IMR-90 (cell line): ENCODE measurements at regions not wholly inside any gene's neighbourhood (a gene's known extent, or its start where the extent isn't known, plus 50 kb on each side); places are given as distances from the start of the nearest gene placed in this dataset.

Source experiments
- ATAC-seq: fragments of 200-7000 bp; cut with Tn5 transposase; 2 replicates; pipeline ENCODE4 v1.9.1; 2020; ENCODE audit warnings: low read depth, mild to moderate bottlenecking, moderate library complexity
- BruUV-seq: library from RNA; stranded (reverse); fragments of 400-500 nt; replicated peaks from 2 replicates; lab custom pipeline; 2021; lab: Mats Ljungman, UMichigan
- CTCF ChIA-PET: fragments of 300-600 bp; formaldehyde crosslinking; extraction: SDS; loops from one replicate; lab custom pipeline; 2021; ENCODE audit warnings: antibody characterized with exemption; lab: Yijun Ruan, JAX
- POLR2A ChIA-PET: fragments of 300-600 bp; sonication (Branson Sonifier 250); formaldehyde crosslinking; loops from one replicate; lab custom pipeline; 2022; ENCODE audit warnings: antibody characterized with exemption; ENCODE audit not compliant: unreplicated experiment; lab: Charles Lee
- DNase-seq: peaks from one replicate; pipeline ENCODE4 v3.0.0; 2013
- H2AFZ ChIP-seq: replicated peaks from 2 replicates; pipeline ENCODE3; 2013; ENCODE audit warnings: low read length, mild to moderate bottlenecking; ENCODE audit not compliant: poor library complexity
- H2AK5ac ChIP-seq: 2 replicates; pipeline ENCODE4 v1.6.1; 2013; ENCODE audit warnings: low read depth, low read length, inconsistent platforms
- H2AK9ac ChIP-seq: replicated peaks from 2 replicates; pipeline ENCODE3; 2013; ENCODE audit warnings: mild to moderate bottlenecking, low read depth, low read length, moderate library complexity; ENCODE audit not compliant: poor library complexity
- H2BK120ac ChIP-seq: 2 replicates; pipeline ENCODE4 v1.6.1; 2013; ENCODE audit warnings: low read depth, low read length, inconsistent platforms
- H2BK15ac ChIP-seq: 3 replicates; pipeline ENCODE4 v1.6.1; 2013; ENCODE audit warnings: low read depth, low read length, inconsistent platforms
- H2BK20ac ChIP-seq: 2 replicates; pipeline ENCODE4 v1.6.1; 2013; ENCODE audit warnings: low read depth, mild to moderate bottlenecking, inconsistent platforms, low read length, moderate library complexity
- H2BK5ac ChIP-seq: 2 replicates; pipeline ENCODE4 v1.6.1; 2013; ENCODE audit warnings: mild to moderate bottlenecking, low read depth, low read length, inconsistent platforms; ENCODE audit not compliant: poor library complexity, severe bottlenecking
- H3K14ac ChIP-seq: replicated peaks from 2 replicates; pipeline ENCODE4 v1.6.1; 2013; ENCODE audit warnings: low read depth, low read length, inconsistent platforms
- H3K18ac ChIP-seq: 2 replicates; pipeline ENCODE4 v1.6.1; 2013; ENCODE audit warnings: low read depth, low read length, control low read depth
- H3K23ac ChIP-seq: 2 replicates; pipeline ENCODE4 v1.6.1; 2013; ENCODE audit warnings: low read depth, low read length, inconsistent platforms
- H3K27ac ChIP-seq: 2 replicates; pipeline ENCODE4 v1.5.1; 2013; ENCODE audit warnings: mild to moderate bottlenecking, control low read depth, low read length; ENCODE audit not compliant: insufficient read depth
- H3K27me3 ChIP-seq: 2 replicates; pipeline ENCODE4 v1.6.1; 2013; ENCODE audit warnings: low read length; ENCODE audit not compliant: control insufficient read depth, insufficient read depth
- H3K36me3 ChIP-seq: 2 replicates; pipeline ENCODE4 v1.6.1; 2013; ENCODE audit warnings: low read length, mixed read lengths; ENCODE audit not compliant: control insufficient read depth, insufficient read depth
- H3K4ac ChIP-seq: 2 replicates; pipeline ENCODE4 v1.6.1; 2013; ENCODE audit warnings: low read depth, low read length, inconsistent platforms
- H3K4me1 ChIP-seq: 2 replicates; pipeline ENCODE4 v1.6.1; 2013; ENCODE audit warnings: low read length, mixed read lengths; ENCODE audit not compliant: control insufficient read depth, insufficient read depth
- H3K4me2 ChIP-seq: 2 replicates; pipeline ENCODE4 v1.6.1; 2013; ENCODE audit warnings: low read depth, mild to moderate bottlenecking, control low read depth, low read length, moderate library complexity
- H3K4me3 ChIP-seq: 2 replicates; pipeline ENCODE4 v1.5.1; 2013; ENCODE audit warnings: low read depth, mild to moderate bottlenecking, control low read depth, low read length, moderate library complexity; ENCODE audit not compliant: insufficient read depth
- H3K56ac ChIP-seq: 2 replicates; pipeline ENCODE4 v1.6.1; 2013; ENCODE audit warnings: low read length, inconsistent platforms; ENCODE audit not compliant: insufficient read depth; ENCODE audit errors: extremely low read depth
- H3K79me1 ChIP-seq, 2 experiments: 2 replicates each; pipeline ENCODE4 v1.6.1; 2013; ENCODE audit warnings: low read length in 2 of 2, inconsistent platforms in 1 of 2, low read depth in 1 of 2
- H3K9ac ChIP-seq: 2 replicates; pipeline ENCODE4 v1.6.1; 2013; ENCODE audit warnings: low read depth, low read length, control low read depth
- H3K9me1 ChIP-seq: 2 replicates; pipeline ENCODE4 v1.6.1; 2013; ENCODE audit warnings: low read length, inconsistent platforms; ENCODE audit not compliant: insufficient read depth
- H3K9me3 ChIP-seq: 2 replicates; pipeline ENCODE4 v1.6.1; 2013; ENCODE audit warnings: low read length; ENCODE audit not compliant: control insufficient read depth, insufficient read depth
- H4K20me1 ChIP-seq: 2 replicates; pipeline ENCODE4 v1.6.1; 2013; ENCODE audit warnings: low read length, inconsistent platforms; ENCODE audit not compliant: insufficient read depth
- H4K5ac ChIP-seq: 2 replicates; pipeline ENCODE4 v1.6.1; 2013; ENCODE audit warnings: mild to moderate bottlenecking, low read depth, low read length, control low read depth
- H4K8ac ChIP-seq, 2 experiments: 2 replicates each; pipeline ENCODE4 v1.6.1; 2013; ENCODE audit warnings: low read depth in 2 of 2, low read length in 2 of 2, control low read depth in 1 of 2, inconsistent platforms in 1 of 2
- H4K91ac ChIP-seq: 2 replicates; pipeline ENCODE4 v1.6.1; 2013; ENCODE audit warnings: low read depth, low read length, inconsistent platforms; ENCODE audit not compliant: insufficient read depth
- BHLHE40 ChIP-seq: fragments of 150-350 bp; IDR thresholded peaks from 2 replicates; pipeline ENCODE4 v1.6.1; 2016; ENCODE audit warnings: mild to moderate bottlenecking, low read depth, low read length
- CEBPB ChIP-seq: IDR thresholded peaks from 2 replicates; pipeline ENCODE4 v1.6.1; 2012; ENCODE audit warnings: low read depth, low read length, improper control_type of control experiment
- CHD1 ChIP-seq: IDR thresholded peaks from 2 replicates; pipeline ENCODE4 v1.6.1; 2012; ENCODE audit warnings: low read depth, low read length, improper control_type of control experiment
- CTCF ChIP-seq: conservative IDR thresholded peaks from 2 replicates; pipeline ENCODE4 v1.5.1; 2012; ENCODE audit warnings: mild to moderate bottlenecking, low read depth, low read length, improper control_type of control experiment
- ELK1 ChIP-seq: fragments of 150-350 bp; IDR thresholded peaks from 2 replicates; pipeline ENCODE4 v1.6.1; 2016; ENCODE audit warnings: low read depth, mild to moderate bottlenecking, low read length, moderate library complexity, borderline replicate concordance
- FOS ChIP-seq: fragments of 150-350 bp; IDR thresholded peaks from 2 replicates; pipeline ENCODE4 v1.6.1; 2016; ENCODE audit warnings: low read depth, low read length
- MAFK ChIP-seq: IDR thresholded peaks from 2 replicates; pipeline ENCODE4 v1.6.1; 2012; ENCODE audit warnings: low read depth, low read length, improper control_type of control experiment
- MAZ ChIP-seq: IDR thresholded peaks from 2 replicates; pipeline ENCODE4 v1.6.1; 2012; ENCODE audit warnings: low read depth, mild to moderate bottlenecking, low read length, improper control_type of control experiment, moderate library complexity, borderline replicate concordance
- MXI1 ChIP-seq: IDR thresholded peaks from 2 replicates; pipeline ENCODE4 v1.6.1; 2012; ENCODE audit warnings: low read depth, mild to moderate bottlenecking, low read length, moderate library complexity, borderline replicate concordance
- NFE2L2 ChIP-seq: fragments of 150-350 bp; IDR thresholded peaks from 2 replicates; pipeline ENCODE4 v1.6.1; 2016; ENCODE audit warnings: low read depth, mild to moderate bottlenecking, low read length
- POLR2A ChIP-seq: IDR thresholded peaks from 2 replicates; pipeline ENCODE4 v1.6.1; 2012; ENCODE audit warnings: mild to moderate bottlenecking, low read depth, low read length
- RAD21 ChIP-seq: IDR thresholded peaks from 2 replicates; pipeline ENCODE4 v1.6.1; 2012; ENCODE audit warnings: low read length, improper control_type of control experiment
- RCOR1 ChIP-seq: IDR thresholded peaks from 2 replicates; pipeline ENCODE4 v1.6.1; 2012; ENCODE audit warnings: mild to moderate bottlenecking, low read length, improper control_type of control experiment; ENCODE audit not compliant: insufficient replicate concordance
- RFX5 ChIP-seq: IDR thresholded peaks from 2 replicates; pipeline ENCODE4 v1.8.0; 2012; ENCODE audit warnings: low read depth, mild to moderate bottlenecking, low read length, moderate library complexity
- SMC3 ChIP-seq: fragments of 150-350 bp; IDR thresholded peaks from 2 replicates; pipeline ENCODE4 v1.6.1; 2016; ENCODE audit warnings: low read depth, mild to moderate bottlenecking, antibody characterized with exemption, low read length, moderate library complexity
- USF2 ChIP-seq: fragments of 150-350 bp; IDR thresholded peaks from 2 replicates; pipeline ENCODE4 v1.6.1; 2017; ENCODE audit warnings: mild to moderate bottlenecking, antibody characterized with exemption, low read length, low read depth
- whole genome bisulfite sequencing, 2 experiments: methylation state at CpG; one replicate each; pipeline versions ENCODE4 v1.1.5 to v1.1.7; 2013; ENCODE audit warnings: missing lambda C conversion rate in 2 of 2; ENCODE audit not compliant: insufficient read length in 1 of 2; ENCODE audit errors: extremely low coverage in 2 of 2; 5-methylcytosine and 5-hydroxymethylcytosine counted together
- dilution Hi-C: fragments of 300-500 bp; cut with HindIII; formaldehyde crosslinking; loops from one replicate; pipeline ENCODE4 v1.14.3; 2018; ENCODE audit warnings: low sequenced_read_pairs; ENCODE audit not compliant: unreplicated experiment
- in situ Hi-C: fragments of 300-500 bp; cut with MboI; formaldehyde crosslinking; loops from 3 replicates; pipeline ENCODE4 v1.14.3; 2019; ENCODE audit warnings: low sequenced_read_pairs, inconsistent platforms, mixed read lengths
- intact Hi-C: fragments of 100-400 bp; cut with micrococcal nuclease; formaldehyde crosslinking; loops from 2 replicates; pipeline ENCODE4 v1.10.0; 2022

- Histone ChIP-seq H3K27me3 (no peaks in the 10 kb centered on the region), H4K91ac (no peak overlapping the region), H3K9ac (no peak overlapping the region), H2BK120ac (no peak overlapping the region), H3K36me3 (no peaks in the 10 kb centered on the region), H2AK5ac (no peak overlapping the region), H3K4me3 (no peak overlapping the region), H2AFZ (no peak overlapping the region), H3K14ac (no peak overlapping the region), H2BK15ac (no peak overlapping the region), H4K20me1 (no peaks in the 10 kb centered on the region), H3K56ac (no peak overlapping the region), H4K8ac (no peak overlapping the region), H4K5ac (no peak overlapping the region), H3K9me1 (no peaks in the 10 kb centered on the region), H3K4ac (no peak overlapping the region), H2BK5ac (no peak overlapping the region), H3K9me3 (no peaks in the 10 kb centered on the region), H2AK9ac (no peak overlapping the region), H3K79me1 (no peaks in the 10 kb centered on the region), H3K18ac (no peak overlapping the region), H3K4me2 (no peak overlapping the region), H3K4me1 (no peaks in the 10 kb centered on the region), H3K27ac (no peak overlapping the region), H2BK20ac (no peak overlapping the region), H3K23ac (no peak overlapping the region)
- intact Hi-C loops, result no loop called here
- no TSS peak for BruUV-seq
- POLR2A ChIA-PET, result no interaction called here
- TF ChIP-seq NFE2L2 (no peak), FOS (no peak), BHLHE40 (no peak), RFX5 (no peak), RAD21 (no peak), USF2 (no peak), MXI1 (no peak), CTCF (no peak), POLR2A (no peak), ELK1 (no peak), MAFK (no peak), CHD1 (no peak), CEBPB (no peak), MAZ (no peak), SMC3 (no peak), RCOR1 (no peak)
- dilution Hi-C loops, result no loop called here
- ATAC-seq, result no peak
- no peak for DNase-seq
- WGBS, 2 experiments, result 47% methylated on average over 2 of the region's 10 CpGs; no CpG with 5 or more reads in 1 of the 2 experiments
- CTCF ChIA-PET, result interaction anchor here (1.0 kb wide), 1 partner anchor 10 kb away, joined by 3 read pairs; no protein-coding TSS in a partner anchor
- in situ Hi-C loops, result no loop called here
Observed at GRCh38 chr1:37267111-37267835, 207.1 kb upstream of the ZC3H12A start.
